ENCODE measurements at regions not wholly inside any gene's neighbourhood (a gene's known extent, or its start where the extent isn't known, plus 50 kb on each side); places are given as distances from the start of the nearest gene placed in this dataset.

GRCh38 chr1:83791821-83792437 is 207.0 kb downstream of the TTLL7 start:
- Mint-ChIP-seq H3K36me3 (ENCODE audit: insufficient read depth, unreplicated experiment) (no peaks in the 10 kb centered on the region), H3K4me1 (ENCODE audit: low read depth, unreplicated experiment) (no peaks in the 10 kb centered on the region), H3K4me3 (ENCODE audit: low read depth, unreplicated experiment) (no peak overlapping the region), H3K9me3 (ENCODE audit: low read depth, unreplicated experiment) (no peaks in the 10 kb centered on the region), H3K27me3 (ENCODE audit: unreplicated experiment) (no peaks in the 10 kb centered on the region), H3K27ac (ENCODE audit: unreplicated experiment) (no peak overlapping the region)
- no peak for DNase-seq
- TF ChIP-seq CTCF (IDR thresholded peaks at IDR 0.05; ENCODE audit: unreplicated experiment), result no peak
- intact Hi-C loops (cut with micrococcal nuclease; ENCODE audit: unreplicated experiment), result no loop called here
- CTCF ChIA-PET, result no interaction called here
- BruUV-seq (replicated peaks), result no TSS peak

- no peak for DNase-seq
Measured at GRCh38 chr1:83790446-83790845, 208.5 kb downstream of the TTLL7 start.

DNA sequence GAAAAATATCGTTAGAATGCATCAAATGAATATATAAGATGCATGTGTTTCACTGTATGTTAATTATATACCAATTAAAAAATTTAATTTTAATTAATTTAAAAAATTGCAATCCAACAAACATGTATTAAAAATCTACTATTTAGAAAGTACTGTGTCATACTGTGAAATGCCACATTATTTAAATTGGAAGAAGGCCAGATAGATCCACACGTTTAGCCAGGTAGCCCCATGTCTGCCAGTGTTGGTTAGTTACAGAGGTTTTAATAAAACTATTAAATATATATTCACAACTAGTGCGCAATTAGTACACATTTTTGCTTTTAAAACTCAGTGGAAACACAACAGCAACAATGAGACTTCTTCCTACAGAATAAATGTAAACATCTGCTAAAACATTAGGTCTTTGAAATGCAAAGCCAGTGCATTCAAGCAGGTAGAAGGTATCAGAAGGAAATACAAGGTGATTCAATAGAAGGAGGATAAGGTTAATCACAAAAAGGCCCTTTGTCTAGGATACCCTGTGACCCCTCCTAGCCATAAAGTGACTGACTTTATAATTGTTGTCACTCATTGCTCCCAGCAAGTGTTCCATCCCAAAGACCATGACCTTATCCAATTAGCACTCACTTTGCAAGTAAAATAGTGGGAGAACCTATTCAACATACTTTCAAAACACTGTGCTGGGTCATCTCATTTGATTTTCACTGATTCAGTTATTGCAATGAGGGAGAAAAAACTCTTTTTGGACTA is 211.5 kb downstream of the TTLL7 start:
- no peak for DNase-seq
- CTCF ChIA-PET, result no interaction called here
- no peak for TF ChIP-seq CTCF (IDR thresholded peaks at IDR 0.05; ENCODE audit: unreplicated experiment)
- H3K36me3 Mint-ChIP-seq (ENCODE audit: insufficient read depth, unreplicated experiment), result no peaks in the 10 kb centered on the region
- no TSS peak for BruUV-seq (replicated peaks)
- no peak overlapping the region for H3K27ac Mint-ChIP-seq (ENCODE audit: unreplicated experiment)
- H3K27me3 Mint-ChIP-seq (ENCODE audit: unreplicated experiment), result no peaks in the 10 kb centered on the region
- intact Hi-C loops (cut with micrococcal nuclease; ENCODE audit: unreplicated experiment), result no loop called here
- H3K4me1 Mint-ChIP-seq (ENCODE audit: low read depth, unreplicated experiment), result no peaks in the 10 kb centered on the region
- no peaks in the 10 kb centered on the region for H3K9me3 Mint-ChIP-seq (ENCODE audit: low read depth, unreplicated experiment)
- H3K4me3 Mint-ChIP-seq (ENCODE audit: low read depth, unreplicated experiment), result no peak overlapping the region

More at GRCh38 chr1:83790446-83790845, 208.5 kb downstream of the TTLL7 start:
- H3K4me3 Mint-ChIP-seq (ENCODE audit: low read depth, unreplicated experiment), result no peak overlapping the region
- H3K4me1 Mint-ChIP-seq (ENCODE audit: low read depth, unreplicated experiment), result no peaks in the 10 kb centered on the region
- TF ChIP-seq CTCF (IDR thresholded peaks at IDR 0.05; ENCODE audit: unreplicated experiment), result no peak
- H3K36me3 Mint-ChIP-seq (ENCODE audit: insufficient read depth, unreplicated experiment), result no peaks in the 10 kb centered on the region
- CTCF ChIA-PET, result no interaction called here
- no peak overlapping the region for H3K27ac Mint-ChIP-seq (ENCODE audit: unreplicated experiment)
- no peaks in the 10 kb centered on the region for H3K27me3 Mint-ChIP-seq (ENCODE audit: unreplicated experiment)
- intact Hi-C loops (cut with micrococcal nuclease; ENCODE audit: unreplicated experiment), result no loop called here
- BruUV-seq (replicated peaks), result no TSS peak
- no peaks in the 10 kb centered on the region for H3K9me3 Mint-ChIP-seq (ENCODE audit: low read depth, unreplicated experiment)

DNA sequence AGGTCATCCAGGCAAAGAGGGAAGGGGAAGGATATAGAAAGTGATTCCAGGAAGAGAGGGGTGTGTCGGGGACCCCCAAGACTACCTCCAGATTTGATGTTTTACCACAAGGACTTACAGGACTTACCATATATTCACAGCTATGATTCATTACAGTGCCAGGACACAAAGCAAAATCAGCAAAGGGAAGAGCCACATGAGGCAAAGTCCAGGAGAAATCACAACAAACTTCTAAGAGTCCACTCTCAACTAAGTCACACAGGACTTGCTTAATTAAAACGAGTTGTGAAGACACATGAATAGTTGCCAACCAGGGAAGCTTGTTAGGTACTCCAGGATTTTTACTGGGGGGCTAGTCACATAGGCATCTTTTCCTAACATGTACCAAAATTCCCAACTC is 217.3 kb downstream of the TTLL7 start:
- no peak for TF ChIP-seq CTCF (IDR thresholded peaks at IDR 0.05; ENCODE audit: unreplicated experiment)
- Mint-ChIP-seq H3K27ac (ENCODE audit: unreplicated experiment) (no peak overlapping the region), H3K27me3 (ENCODE audit: unreplicated experiment) (no peaks in the 10 kb centered on the region), H3K36me3 (ENCODE audit: insufficient read depth, unreplicated experiment) (no peaks in the 10 kb centered on the region), H3K4me1 (ENCODE audit: low read depth, unreplicated experiment) (no peaks in the 10 kb centered on the region), H3K4me3 (ENCODE audit: low read depth, unreplicated experiment) (no peak overlapping the region), H3K9me3 (ENCODE audit: low read depth, unreplicated experiment) (no peaks in the 10 kb centered on the region)
- no TSS peak for BruUV-seq (replicated peaks)
- DNase-seq, result no peak
- CTCF ChIA-PET, result no interaction called here
- intact Hi-C loops (cut with micrococcal nuclease; ENCODE audit: unreplicated experiment), result no loop called here
